WTC11 (cell line): ENCODE measurements at regions not wholly inside any gene's neighbourhood (a gene's known extent, or its start where the extent isn't known, plus 50 kb on each side); places are given as distances from the start of the nearest gene placed in this dataset.

Source experiments
- CTCF ChIP-seq: fragments of 200-600 bp; IDR thresholded peaks from 2 replicates; pipeline ENCODE4 v1.8.0; 2022; ENCODE audit warnings: antibody characterized with exemption
- FOXK1 ChIP-seq: sonication (generic); formaldehyde crosslinking; IDR thresholded peaks from 2 replicates; pipeline ENCODE4 v1.8.0; 2022; ENCODE audit warnings: mild to moderate bottlenecking, moderate library complexity, missing genetic modification reagents
- JUN ChIP-seq: sonication (generic); formaldehyde crosslinking; IDR thresholded peaks from 2 replicates; pipeline ENCODE4 v1.8.0; 2023; ENCODE audit warnings: mild to moderate bottlenecking, missing genetic modification reagents
- KAT7 ChIP-seq: sonication (generic); formaldehyde crosslinking; IDR thresholded peaks from 2 replicates; pipeline ENCODE4 v1.8.1; 2023; ENCODE audit warnings: missing genetic modification reagents, mild to moderate bottlenecking, borderline replicate concordance
- MXD4 ChIP-seq: fragments of 250-450 bp; sonication (Bioruptor Pico); IDR thresholded peaks from 2 replicates; pipeline ENCODE4 v1.8.0; 2021; ENCODE audit warnings: mild to moderate bottlenecking, moderate library complexity, borderline replicate concordance
- SP1 ChIP-seq: sonication (generic); formaldehyde crosslinking; conservative IDR thresholded peaks from 2 replicates; pipeline ENCODE4 v1.8.1; 2022; ENCODE audit warnings: missing genetic modification reagents
- USF1 ChIP-seq: sonication (generic); formaldehyde crosslinking; IDR thresholded peaks from 2 replicates; pipeline ENCODE4 v1.8.0; 2022; ENCODE audit warnings: mild to moderate bottlenecking, missing genetic modification reagents

- TF ChIP-seq CTCF (no peak), KAT7 (CRISPR knock-in tag) (no peak), JUN (CRISPR knock-in tag) (no peak), MXD4 (no peak), USF1 (no peak), SP1 (CRISPR knock-in tag) (no peak), FOXK1 (CRISPR knock-in tag) (no peak)
Observed at GRCh38 chr4:177220376-177220775, 89.3 kb upstream of the NEIL3 start.
